ENCODE measurements at regions not wholly inside any gene's neighbourhood (a gene's known extent, or its start where the extent isn't known, plus 50 kb on each side); places are given as distances from the start of the nearest gene placed in this dataset.

GRCh38 chr2:120470041-120470965 lies 124.4 kb downstream of the INHBB start:
- no peak for TF ChIP-seq CTCF (IDR thresholded peaks at IDR 0.05)
- no peaks in the 10 kb centered on the region for H3K36me3 ChIP-seq (ENCODE audit: insufficient read depth, low read length)
- H3K4me1 ChIP-seq (ENCODE audit: insufficient read depth, low read length) = no peaks in the 10 kb centered on the region
- peaks cover 0 to 15% of the 10 kb centered on the region in 2 experiments for H3K9me3 ChIP-seq (ENCODE audit: control insufficient read depth in 1 of 2, insufficient read depth in 1 of 2, low read length in 2 of 2)
- H3K4me3 Mint-ChIP-seq = no peak overlapping the region
- H3K27me3 Mint-ChIP-seq = peaks cover 4% of the 10 kb centered on the region
- no peak overlapping the region for H3K27ac Mint-ChIP-seq
- intact Hi-C loops (cut with DNase I, micrococcal nuclease) = no loop called here
- no peaks in the 10 kb centered on the region for H3K27me3 ChIP-seq (ENCODE audit: control insufficient read depth in 1 of 2, insufficient read depth in 2 of 2, low read length in 2 of 2)
- DNase-seq (peak in 1 of 14 experiments; percentile 12), ATAC-seq (ENCODE audit: poor library complexity) (no peak)
- ChIA-PET POLR2A (no interaction called here), CTCF (no interaction called here)
- H3K9me3 Mint-ChIP-seq = no peaks in the 10 kb centered on the region
- no peak overlapping the region for H3K27ac ChIP-seq (ENCODE audit: low read depth in 1 of 2, low read length in 2 of 2)
- H3K4me1 Mint-ChIP-seq (ENCODE audit: low read depth) = no peaks in the 10 kb centered on the region
- no peak overlapping the region for H3K4me3 ChIP-seq (ENCODE audit: low read length)
- no peaks in the 10 kb centered on the region for H3K36me3 Mint-ChIP-seq (ENCODE audit: low read depth)

GRCh38 chr2:120471166-120471565 lies 125.2 kb downstream of the INHBB start:
- H3K36me3 Mint-ChIP-seq (ENCODE audit: low read depth) = no peaks in the 10 kb centered on the region
- H3K9me3 Mint-ChIP-seq = no peaks in the 10 kb centered on the region
- peak in 1 of 14 experiments; percentile 14 for DNase-seq
- no peak for TF ChIP-seq CTCF (IDR thresholded peaks at IDR 0.05)
- POLR2A ChIA-PET = no interaction called here
- H3K27me3 ChIP-seq (ENCODE audit: control insufficient read depth in 1 of 2, insufficient read depth in 2 of 2, low read length in 2 of 2) = no peaks in the 10 kb centered on the region
- no peaks in the 10 kb centered on the region for H3K36me3 ChIP-seq (ENCODE audit: insufficient read depth, low read length)
- no peaks in the 10 kb centered on the region for H3K4me1 ChIP-seq (ENCODE audit: insufficient read depth, low read length)
- H3K4me3 Mint-ChIP-seq = no peak overlapping the region
- H3K27me3 Mint-ChIP-seq = peaks cover 4% of the 10 kb centered on the region
- no peak overlapping the region for H3K27ac Mint-ChIP-seq
- CTCF ChIA-PET = no interaction called here
- H3K9me3 ChIP-seq (ENCODE audit: control insufficient read depth in 1 of 2, insufficient read depth in 1 of 2, low read length in 2 of 2) = peaks cover 0 to 13% of the 10 kb centered on the region in 2 experiments
- intact Hi-C loops (cut with DNase I, micrococcal nuclease) = no loop called here
- no peak overlapping the region for H3K4me3 ChIP-seq (ENCODE audit: low read length)
- no peaks in the 10 kb centered on the region for H3K4me1 Mint-ChIP-seq (ENCODE audit: low read depth)
- ATAC-seq (ENCODE audit: poor library complexity) = no peak
- no peak overlapping the region for H3K27ac ChIP-seq (ENCODE audit: low read depth in 1 of 2, low read length in 2 of 2)

GRCh38 chr2:120472031-120472430 lies 126.1 kb downstream of the INHBB start:
- intact Hi-C loops (cut with DNase I, micrococcal nuclease) = no loop called here
- peaks cover 4% of the 10 kb centered on the region for H3K27me3 Mint-ChIP-seq
- no peaks in the 10 kb centered on the region for H3K27me3 ChIP-seq (ENCODE audit: control insufficient read depth in 1 of 2, insufficient read depth in 2 of 2, low read length in 2 of 2)
- ATAC-seq (ENCODE audit: poor library complexity) (no peak), DNase-seq (no peak)
- no peaks in the 10 kb centered on the region for H3K36me3 Mint-ChIP-seq (ENCODE audit: low read depth)
- H3K9me3 ChIP-seq (ENCODE audit: control insufficient read depth in 1 of 2, insufficient read depth in 1 of 2, low read length in 2 of 2) = peaks cover 0 to 11% of the 10 kb centered on the region in 2 experiments
- H3K4me1 ChIP-seq (ENCODE audit: insufficient read depth, low read length) = no peaks in the 10 kb centered on the region
- H3K9me3 Mint-ChIP-seq = no peaks in the 10 kb centered on the region
- ChIA-PET CTCF (no interaction called here), POLR2A (no interaction called here)
- no peak overlapping the region for H3K4me3 Mint-ChIP-seq
- no peak overlapping the region for H3K27ac ChIP-seq (ENCODE audit: low read depth in 1 of 2, low read length in 2 of 2)
- TF ChIP-seq CTCF (IDR thresholded peaks at IDR 0.05) = no peak
- no peaks in the 10 kb centered on the region for H3K36me3 ChIP-seq (ENCODE audit: insufficient read depth, low read length)
- no peak overlapping the region for H3K27ac Mint-ChIP-seq
- no peak overlapping the region for H3K4me3 ChIP-seq (ENCODE audit: low read length)
- H3K4me1 Mint-ChIP-seq (ENCODE audit: low read depth) = no peaks in the 10 kb centered on the region
